HCT116 (cell line): ENCODE measurements at regions not wholly inside any gene's neighbourhood (a gene's known extent, or its start where the extent isn't known, plus 50 kb on each side); places are given as distances from the start of the nearest gene placed in this dataset.

Experiments
- ATAC-seq: fragments of 200-7000 bp; cut with Tn5 transposase; 2 replicates; pipeline ENCODE4 v1.9.1; 2020; ENCODE audit warnings: mild to moderate bottlenecking, moderate library complexity
- BruUV-seq: library from RNA; stranded (reverse); fragments of 400-500 nt; replicated peaks from 2 replicates; lab custom pipeline; 2021; lab: Mats Ljungman, UMichigan
- CTCF ChIA-PET: fragments of 300-600 bp; sonication (Branson Sonifier 250); formaldehyde crosslinking; loops from one replicate; lab custom pipeline; 2021; ENCODE audit warnings: antibody characterized with exemption; lab: Charles Lee
- POLR2A ChIA-PET: fragments of 300-600, 350-600 bp; sonication (Branson Sonifier 250); formaldehyde crosslinking; loops from one replicate; lab custom pipeline; 2021; ENCODE audit warnings: antibody characterized with exemption; lab: Charles Lee
- RAD21 ChIA-PET, 2 experiments: fragments of 300-600 bp; sonication (Branson Sonifier 250); formaldehyde crosslinking; loops; one replicate each; lab custom pipeline; 2023; ENCODE audit warnings: low total read pairs in 2 of 2; ENCODE audit not compliant: uncharacterized antibody in 2 of 2, unreplicated experiment in 2 of 2, low non-redundant PET in 1 of 2; lab: Charles Lee
- DNase-seq: peaks from one replicate; pipeline ENCODE4 v3.0.0-alpha.2; 2010; ENCODE audit warnings: low read depth, low spot score
- H2AFZ ChIP-seq: fragments of 200-600 bp; shearing (Covaris generic), sonication (generic); 2 replicates; pipeline ENCODE4 v1.6.1; 2017; ENCODE audit warnings: low read depth, mixed run types, mixed read lengths, antibody characterized with exemption, low read length; ENCODE audit not compliant: poor library complexity, severe bottlenecking
- H3K27ac ChIP-seq: 2 replicates; pipeline ENCODE4 v1.5.1; 2012; ENCODE audit warnings: low read depth, low read length
- H3K27me3 ChIP-seq: fragments of 200-600 bp; sonication (generic); 2 replicates; pipeline ENCODE4 v1.6.1; 2016; ENCODE audit warnings: mixed run types, low read length, mixed read lengths; ENCODE audit not compliant: insufficient read depth
- H3K36me3 ChIP-seq, 2 experiments: fragments of 200-500 bp in 1 of 2; fragments of 200-600 bp in 1 of 2; sonication (Bioruptor generic) in 1 of 2; sonication (generic) in 1 of 2; 2 replicates each; pipeline versions ENCODE4 v1.5.1 to v1.6.1; 2014 to 2016; ENCODE audit warnings: low read length in 2 of 2, inconsistent platforms in 1 of 2, mixed read lengths in 1 of 2, mixed run types in 1 of 2; ENCODE audit not compliant: insufficient read depth in 2 of 2, control insufficient read depth in 1 of 2
- H3K4me1 ChIP-seq, 2 experiments: fragments of 200-600 bp in 1 of 2; sonication (generic) in 1 of 2; 2 replicates each; pipeline versions ENCODE4 v1.5.1 to v1.6.1; 2012 to 2017; ENCODE audit warnings: low read length in 2 of 2, inconsistent platforms in 1 of 2, mild to moderate bottlenecking in 1 of 2, mixed read lengths in 1 of 2, mixed run types in 1 of 2, moderate library complexity in 1 of 2; ENCODE audit not compliant: insufficient read depth in 2 of 2, control insufficient read depth in 1 of 2
- H3K4me2 ChIP-seq: fragments of 200-600 bp; sonication (generic); 2 replicates; pipeline ENCODE4 v1.6.1; 2017; ENCODE audit warnings: mixed run types, low read length, mixed read lengths
- H3K4me3 ChIP-seq, 2 experiments: fragments of 200-600 bp in 1 of 2; sonication (generic) in 1 of 2; replicated peaks in 1 of 2; 2 replicates each; pipeline ENCODE4 v1.5.1; 2011 to 2016; ENCODE audit warnings: low read length in 2 of 2, control low read depth in 1 of 2, low read depth in 1 of 2, mild to moderate bottlenecking in 1 of 2, mixed read lengths in 1 of 2, mixed run types in 1 of 2
- H3K79me2 ChIP-seq: fragments of 200-600 bp; sonication (generic); 2 replicates; pipeline ENCODE4 v1.6.1; 2017; ENCODE audit warnings: mild to moderate bottlenecking, mixed run types, low read length, moderate library complexity, mixed read lengths; ENCODE audit not compliant: insufficient read depth
- H3K9ac ChIP-seq: fragments of 200-600 bp; sonication (generic); 2 replicates; pipeline ENCODE4 v1.6.1; 2016; ENCODE audit warnings: low read length, mixed read lengths
- H3K9me2 ChIP-seq: fragments of 200-600 bp; sonication (generic), shearing (Covaris generic); 2 replicates; pipeline ENCODE4 v1.6.1; 2017; ENCODE audit warnings: mixed run types, mild to moderate bottlenecking, moderate library complexity; ENCODE audit not compliant: insufficient read depth
- H3K9me3 ChIP-seq, 2 experiments: fragments of 200-500 bp in 1 of 2; fragments of 200-600 bp in 1 of 2; sonication (Bioruptor generic) in 1 of 2; sonication (generic) in 1 of 2; 2 replicates each; pipeline ENCODE4 v1.6.1; 2014 to 2017; ENCODE audit warnings: low read length in 2 of 2, mixed read lengths in 2 of 2, inconsistent platforms in 1 of 2, low read depth in 1 of 2, mild to moderate bottlenecking in 1 of 2, mixed run types in 1 of 2, moderate library complexity in 1 of 2; ENCODE audit not compliant: control insufficient read depth in 1 of 2, insufficient read depth in 1 of 2
- H4K20me1 ChIP-seq: fragments of 200-600 bp; sonication (generic), shearing (Covaris generic); 2 replicates; pipeline ENCODE4 v1.6.1; 2017; ENCODE audit warnings: mixed run types, mild to moderate bottlenecking, moderate library complexity; ENCODE audit not compliant: insufficient read depth
- CBX3 ChIP-seq: IDR thresholded peaks from 2 replicates; pipeline ENCODE4 v1.6.1; 2012; ENCODE audit warnings: low read depth
- CEBPB ChIP-seq: IDR thresholded peaks from 2 replicates; pipeline ENCODE4 v1.6.1; 2012; ENCODE audit warnings: low read depth
- EGR1 ChIP-seq: IDR thresholded peaks from 2 replicates; pipeline ENCODE4 v1.6.1; 2012; ENCODE audit warnings: low read depth
- ELF1 ChIP-seq: IDR thresholded peaks from 2 replicates; pipeline ENCODE4 v1.6.1; 2012; ENCODE audit warnings: low read depth, borderline replicate concordance
- EZH2 ChIP-seq: fragments of 200-600 bp; sonication (generic); IDR thresholded peaks from 2 replicates; pipeline ENCODE4 v1.6.1; 2017; ENCODE audit warnings: antibody characterized with exemption, mixed run types
- EZH2phosphoT487 ChIP-seq: fragments of 200-600 bp; IDR thresholded peaks from 2 replicates; pipeline ENCODE4 v1.6.1; 2018; ENCODE audit warnings: antibody characterized with exemption, borderline replicate concordance
- FOSL1 ChIP-seq: IDR thresholded peaks from 2 replicates; pipeline ENCODE4 v1.6.1; 2012; ENCODE audit warnings: low read depth
- JUND ChIP-seq: IDR thresholded peaks from 2 replicates; pipeline ENCODE4 v1.6.1; 2012
- POLR2A ChIP-seq: IDR thresholded peaks from 2 replicates; pipeline ENCODE4 v1.7.0; 2011; ENCODE audit warnings: borderline replicate concordance; ENCODE audit not compliant: insufficient read depth, insufficient read length; ENCODE audit errors: extremely low read depth
- POLR2AphosphoS5 ChIP-seq: IDR thresholded peaks from 2 replicates; pipeline ENCODE4 v1.6.1; 2011; ENCODE audit warnings: mild to moderate bottlenecking, low read depth, low read length, moderate library complexity
- SIN3A ChIP-seq: IDR thresholded peaks from 2 replicates; pipeline ENCODE4 v1.6.1; 2012; ENCODE audit warnings: low read depth
- SP1 ChIP-seq: IDR thresholded peaks from 2 replicates; pipeline ENCODE4 v1.6.1; 2012; ENCODE audit warnings: low read depth
- SRF ChIP-seq: IDR thresholded peaks from 2 replicates; pipeline ENCODE4 v1.6.1; 2012; ENCODE audit warnings: low read depth
- YY1 ChIP-seq: IDR thresholded peaks from 2 replicates; pipeline ENCODE4 v1.6.1; 2011; ENCODE audit warnings: low read length, low read depth, moderate library complexity, mild to moderate bottlenecking; ENCODE audit not compliant: insufficient replicate concordance; ENCODE audit errors: extremely low read depth
- ZFX ChIP-seq: fragments of 450-650 bp; IDR thresholded peaks from 2 replicates; pipeline ENCODE4 v1.6.1; 2017
- ZNF274 ChIP-seq: fragments of 200-500 bp; sonication (Bioruptor generic); IDR thresholded peaks from 2 replicates; pipeline ENCODE4 v1.6.1; 2014; ENCODE audit warnings: mild to moderate bottlenecking, low read depth, low read length, inconsistent platforms
- intact Hi-C: fragments of 100-400 bp; cut with micrococcal nuclease; formaldehyde crosslinking; loops from 2 replicates; pipeline ENCODE4 v1.10.0; 2022
- TF ChIP-seq, protein P1 (sequence below), 3 experiments: fragments of 200-600 bp in 1 of 3; sonication (generic) in 1 of 3; IDR thresholded peaks in 2 of 3; conservative IDR thresholded peaks in 1 of 3; 2 replicates each; pipeline ENCODE4 v1.5.1; 2012 to 2017; ENCODE audit warnings: low read depth in 2 of 3, low read length in 2 of 3, antibody characterized with exemption in 1 of 3, borderline replicate concordance in 1 of 3, control low read depth in 1 of 3, mild to moderate bottlenecking in 1 of 3, mixed read lengths in 1 of 3, mixed run types in 1 of 3, moderate library complexity in 1 of 3; ENCODE audit not compliant: insufficient read depth in 1 of 3
- TF ChIP-seq, protein P2 (sequence below): IDR thresholded peaks from 2 replicates; pipeline ENCODE4 v1.6.1; 2012
- TF ChIP-seq, protein P3 (sequence below): IDR thresholded peaks from 2 replicates; pipeline ENCODE4 v1.6.1; 2012
- TF ChIP-seq, protein P4 (sequence below): IDR thresholded peaks from 2 replicates; pipeline ENCODE4 v1.6.1; 2012; ENCODE audit warnings: low read depth

DNA sequence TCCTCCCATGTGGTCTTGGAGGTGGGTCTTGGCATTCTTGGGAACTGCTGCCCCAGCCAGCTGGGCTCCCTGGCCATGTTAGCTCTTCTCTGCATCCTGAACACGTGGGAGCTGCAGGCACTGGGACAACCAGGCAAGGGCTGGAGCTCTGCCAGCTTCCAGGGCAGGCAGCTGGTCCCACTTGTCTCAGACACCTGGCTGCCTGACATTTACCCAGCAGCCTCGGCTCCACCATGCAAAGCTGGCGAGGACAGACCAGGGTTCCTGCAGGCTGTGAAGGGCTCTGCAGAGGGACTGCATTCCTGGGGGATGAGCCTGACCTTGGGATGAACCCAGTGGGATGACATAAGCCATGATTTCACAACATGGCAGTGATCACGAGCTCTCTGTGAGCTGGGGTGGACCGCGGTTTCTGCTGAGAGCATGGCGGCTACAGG is 99.0 kb upstream of the TSHZ3 start:
- ChIA-PET RAD21 (no interaction called here), CTCF (no interaction called here), POLR2A (no interaction called here)
- H3K4me1 ChIP-seq: no peaks in the 10 kb centered on the region
- H2AFZ ChIP-seq: no peak overlapping the region
- intact Hi-C loops: no loop called here
- DNase-seq (no peak), ATAC-seq (no peak)
- H3K9ac ChIP-seq: no peak overlapping the region
- no peak overlapping the region for H3K27ac ChIP-seq
- no peak overlapping the region for H3K4me3 ChIP-seq
- H3K9me2 ChIP-seq: no peaks in the 10 kb centered on the region
- no peaks in the 10 kb centered on the region for H3K27me3 ChIP-seq
- H3K36me3 ChIP-seq: no peaks in the 10 kb centered on the region
- no peaks in the 10 kb centered on the region for H3K79me2 ChIP-seq
- no TSS peak for BruUV-seq
- peaks cover 4 to 32% of the 10 kb centered on the region in 2 experiments; a peak in 3 of 4 replicates for H3K9me3 ChIP-seq
- TF ChIP-seq EGR1: no peak
- no peak for TF ChIP-seq JUND
- TF ChIP-seq, protein P1, sequence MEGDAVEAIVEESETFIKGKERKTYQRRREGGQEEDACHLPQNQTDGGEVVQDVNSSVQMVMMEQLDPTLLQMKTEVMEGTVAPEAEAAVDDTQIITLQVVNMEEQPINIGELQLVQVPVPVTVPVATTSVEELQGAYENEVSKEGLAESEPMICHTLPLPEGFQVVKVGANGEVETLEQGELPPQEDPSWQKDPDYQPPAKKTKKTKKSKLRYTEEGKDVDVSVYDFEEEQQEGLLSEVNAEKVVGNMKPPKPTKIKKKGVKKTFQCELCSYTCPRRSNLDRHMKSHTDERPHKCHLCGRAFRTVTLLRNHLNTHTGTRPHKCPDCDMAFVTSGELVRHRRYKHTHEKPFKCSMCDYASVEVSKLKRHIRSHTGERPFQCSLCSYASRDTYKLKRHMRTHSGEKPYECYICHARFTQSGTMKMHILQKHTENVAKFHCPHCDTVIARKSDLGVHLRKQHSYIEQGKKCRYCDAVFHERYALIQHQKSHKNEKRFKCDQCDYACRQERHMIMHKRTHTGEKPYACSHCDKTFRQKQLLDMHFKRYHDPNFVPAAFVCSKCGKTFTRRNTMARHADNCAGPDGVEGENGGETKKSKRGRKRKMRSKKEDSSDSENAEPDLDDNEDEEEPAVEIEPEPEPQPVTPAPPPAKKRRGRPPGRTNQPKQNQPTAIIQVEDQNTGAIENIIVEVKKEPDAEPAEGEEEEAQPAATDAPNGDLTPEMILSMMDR (IDR thresholded peaks at IDR 0.05 in 2 of 3, conservative IDR thresholded peaks at IDR 0.05 in 1 of 3; ENCODE audit: borderline replicate concordance in 1 of 3, insufficient read depth in 1 of 3, low read depth in 2 of 3, low read length in 2 of 3): no peak
- no peak for TF ChIP-seq POLR2A
- no peak for TF ChIP-seq SP1
- TF ChIP-seq FOSL1: no peak
- TF ChIP-seq CEBPB: no peak
- no peak for TF ChIP-seq EZH2
- TF ChIP-seq EZH2phosphoT487: no peak
- TF ChIP-seq SIN3A: no peak
- TF ChIP-seq, protein P2, sequence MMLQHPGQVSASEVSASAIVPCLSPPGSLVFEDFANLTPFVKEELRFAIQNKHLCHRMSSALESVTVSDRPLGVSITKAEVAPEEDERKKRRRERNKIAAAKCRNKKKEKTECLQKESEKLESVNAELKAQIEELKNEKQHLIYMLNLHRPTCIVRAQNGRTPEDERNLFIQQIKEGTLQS: no peak
- TF ChIP-seq, protein P3, sequence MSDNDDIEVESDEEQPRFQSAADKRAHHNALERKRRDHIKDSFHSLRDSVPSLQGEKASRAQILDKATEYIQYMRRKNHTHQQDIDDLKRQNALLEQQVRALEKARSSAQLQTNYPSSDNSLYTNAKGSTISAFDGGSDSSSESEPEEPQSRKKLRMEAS: no peak
- TF ChIP-seq ZNF274: no peak
- TF ChIP-seq, protein P4, sequence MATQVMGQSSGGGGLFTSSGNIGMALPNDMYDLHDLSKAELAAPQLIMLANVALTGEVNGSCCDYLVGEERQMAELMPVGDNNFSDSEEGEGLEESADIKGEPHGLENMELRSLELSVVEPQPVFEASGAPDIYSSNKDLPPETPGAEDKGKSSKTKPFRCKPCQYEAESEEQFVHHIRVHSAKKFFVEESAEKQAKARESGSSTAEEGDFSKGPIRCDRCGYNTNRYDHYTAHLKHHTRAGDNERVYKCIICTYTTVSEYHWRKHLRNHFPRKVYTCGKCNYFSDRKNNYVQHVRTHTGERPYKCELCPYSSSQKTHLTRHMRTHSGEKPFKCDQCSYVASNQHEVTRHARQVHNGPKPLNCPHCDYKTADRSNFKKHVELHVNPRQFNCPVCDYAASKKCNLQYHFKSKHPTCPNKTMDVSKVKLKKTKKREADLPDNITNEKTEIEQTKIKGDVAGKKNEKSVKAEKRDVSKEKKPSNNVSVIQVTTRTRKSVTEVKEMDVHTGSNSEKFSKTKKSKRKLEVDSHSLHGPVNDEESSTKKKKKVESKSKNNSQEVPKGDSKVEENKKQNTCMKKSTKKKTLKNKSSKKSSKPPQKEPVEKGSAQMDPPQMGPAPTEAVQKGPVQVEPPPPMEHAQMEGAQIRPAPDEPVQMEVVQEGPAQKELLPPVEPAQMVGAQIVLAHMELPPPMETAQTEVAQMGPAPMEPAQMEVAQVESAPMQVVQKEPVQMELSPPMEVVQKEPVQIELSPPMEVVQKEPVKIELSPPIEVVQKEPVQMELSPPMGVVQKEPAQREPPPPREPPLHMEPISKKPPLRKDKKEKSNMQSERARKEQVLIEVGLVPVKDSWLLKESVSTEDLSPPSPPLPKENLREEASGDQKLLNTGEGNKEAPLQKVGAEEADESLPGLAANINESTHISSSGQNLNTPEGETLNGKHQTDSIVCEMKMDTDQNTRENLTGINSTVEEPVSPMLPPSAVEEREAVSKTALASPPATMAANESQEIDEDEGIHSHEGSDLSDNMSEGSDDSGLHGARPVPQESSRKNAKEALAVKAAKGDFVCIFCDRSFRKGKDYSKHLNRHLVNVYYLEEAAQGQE: no peak
- no peak for TF ChIP-seq SRF
- TF ChIP-seq YY1: no peak
- no peak for TF ChIP-seq ELF1
- TF ChIP-seq ZFX: no peak
- no peak for TF ChIP-seq POLR2AphosphoS5
- no peak for TF ChIP-seq CBX3
- no peak overlapping the region for H3K4me2 ChIP-seq
- H4K20me1 ChIP-seq: no peaks in the 10 kb centered on the region
